Stimulated activated CD4-positive, alpha-beta T cell treated with anti-CD3 and anti-CD28 coated beads, TNF-alpha, amount 100 ng/mL, for 4 hours (primary cell): ENCODE measurements at regions not wholly inside any gene's neighbourhood (a gene's known extent, or its start where the extent isn't known, plus 50 kb on each side); places are given as distances from the start of the nearest gene placed in this dataset.
"Not testable (repeated sequence)": the region's sequence is repeated elsewhere in the genome, so short reads cannot be mapped to it uniquely, and the experiment has no call there.

ENCODE experiments used
- DNase-seq, 3 experiments: peaks; one replicate each; pipeline ENCODE4 v3.0.0-alpha.2; 2020; ENCODE audit warnings: low read depth in 3 of 3

DNA sequence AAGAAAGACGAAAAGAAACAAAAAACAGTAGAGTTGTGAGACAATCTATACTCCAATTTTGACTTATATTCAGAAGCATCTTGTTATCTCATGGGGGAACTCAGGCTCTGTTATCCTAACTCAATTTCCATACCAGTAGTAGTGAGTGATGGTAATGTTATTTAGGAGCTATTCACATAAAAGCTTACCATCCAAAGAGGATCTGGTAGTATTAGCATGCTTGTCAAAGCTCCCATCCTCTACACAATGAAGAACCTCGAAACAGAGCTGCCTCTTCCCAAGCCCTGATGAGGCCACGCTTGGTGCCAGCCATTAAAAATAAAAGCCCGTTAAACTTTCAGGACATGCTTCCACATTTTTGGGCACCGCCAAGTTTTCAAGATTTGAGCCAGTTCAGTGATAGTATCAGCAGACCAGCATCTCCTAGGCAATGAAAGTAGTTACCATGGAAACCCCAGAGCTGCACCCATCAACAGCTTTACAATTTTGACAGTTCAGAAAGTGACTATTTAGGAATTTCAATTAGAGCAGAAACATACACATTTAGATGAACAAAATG is 173.3 kb downstream of the CD83 start:
- no peak for DNase-seq

- no peak for DNase-seq
These were observed 173.8 kb downstream of the CD83 start for GRCh38 chr6:14291331-14291730.

DNA sequence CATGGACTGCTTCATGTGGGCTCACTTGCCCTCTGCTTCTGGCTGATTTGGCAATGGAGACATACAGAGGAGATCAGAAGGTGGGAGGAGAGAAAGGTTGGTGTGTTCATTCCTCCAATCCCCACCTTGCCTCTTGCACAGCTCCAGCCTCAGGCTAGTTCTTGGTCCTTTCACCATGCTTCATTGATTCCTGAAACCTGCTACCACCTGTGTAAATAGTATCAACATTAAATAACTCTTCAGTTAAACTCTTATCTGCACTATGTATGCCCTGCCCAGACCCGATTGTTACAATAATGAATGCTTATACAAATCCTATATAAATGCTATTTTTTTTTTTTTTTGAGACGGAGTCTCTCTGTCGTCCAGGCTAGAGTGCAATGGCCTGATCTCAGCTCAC is 174.5 kb downstream of the CD83 start:
- DNase-seq = no peak

DNA sequence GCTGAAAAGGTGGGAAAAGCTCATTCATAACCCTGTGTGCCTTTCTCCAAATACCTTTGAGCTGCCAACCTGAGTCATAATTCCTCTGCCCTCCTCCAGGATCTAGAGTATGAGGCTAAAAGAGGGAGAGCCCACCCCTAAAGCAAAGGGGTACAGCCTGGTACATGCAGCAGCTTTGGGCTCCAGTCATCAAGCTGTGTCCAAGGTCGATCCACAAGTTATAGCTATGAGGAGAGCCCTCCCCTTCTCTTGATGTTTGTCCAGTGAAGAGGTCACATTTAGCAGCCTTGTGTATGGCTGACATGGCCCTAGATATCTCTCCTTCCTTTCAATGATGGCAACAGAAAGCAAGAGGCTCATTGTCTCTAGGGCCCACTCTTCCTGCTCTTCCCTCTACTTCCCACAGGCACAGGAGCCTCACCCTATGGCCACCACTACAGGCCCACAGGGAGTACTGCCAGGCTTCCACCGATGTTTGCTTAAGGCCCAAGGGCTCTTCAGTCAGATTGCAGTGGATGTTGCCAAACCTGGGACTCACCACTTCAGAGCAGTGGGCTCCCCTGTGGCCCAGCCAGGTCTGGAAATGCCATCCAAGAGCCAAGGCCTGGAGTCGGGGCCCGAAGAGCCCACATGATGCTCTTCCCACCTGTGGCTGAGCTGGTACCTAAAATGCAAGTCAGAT is 176.8 kb downstream of the CD83 start:
- no peak for DNase-seq

DNA sequence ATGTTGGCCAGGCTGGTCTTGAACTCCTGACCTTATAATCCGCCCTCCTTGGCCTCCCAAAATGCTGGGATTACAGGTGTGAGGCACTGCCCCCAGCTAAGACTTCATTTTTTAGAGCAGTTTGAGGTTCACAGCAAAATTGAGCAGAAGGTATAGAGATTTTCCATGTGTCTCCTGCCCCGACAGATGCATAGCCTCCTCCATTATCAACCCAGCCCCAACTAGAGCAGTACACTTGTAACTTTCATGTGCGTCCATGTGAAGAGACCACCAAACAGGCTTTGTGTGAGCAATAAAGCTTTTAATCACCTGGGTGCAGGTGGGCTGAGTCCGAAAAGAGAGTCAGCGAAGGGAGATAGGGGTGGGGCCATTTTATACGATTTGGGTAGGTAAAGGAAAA is 179.1 kb downstream of the CD83 start:
- not testable (repeated sequence) for DNase-seq

DNA sequence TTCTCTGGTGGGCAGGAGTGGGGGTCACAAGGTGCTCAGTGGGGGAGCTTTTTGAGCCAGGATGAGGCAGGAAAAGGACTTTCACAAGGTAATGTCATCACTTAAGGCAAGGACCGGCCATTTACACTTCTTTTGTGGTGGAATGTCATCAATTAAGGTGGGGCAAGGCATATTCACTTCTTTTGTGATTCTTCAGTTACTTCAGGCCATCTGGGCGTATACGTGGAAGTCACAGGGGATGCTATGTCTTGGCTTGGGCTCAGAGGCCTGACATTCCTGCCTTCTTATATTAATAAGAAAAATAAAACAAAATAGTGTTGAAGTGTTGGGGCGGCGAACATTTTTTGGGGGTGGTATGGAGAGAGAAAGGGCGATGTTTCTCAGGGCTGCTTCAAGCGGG is 179.5 kb downstream of the CD83 start:
- DNase-seq = not testable (repeated sequence)

GRCh38 chr6:14300189-14300588 is 182.6 kb downstream of the CD83 start:
- DNase-seq = not testable (repeated sequence)

- DNase-seq = not testable (repeated sequence)
These were observed 183.1 kb downstream of the CD83 start for GRCh38 chr6:14300721-14301120.

GRCh38 chr6:14301477-14301876 is 183.9 kb downstream of the CD83 start:
- DNase-seq = not testable (repeated sequence)

GRCh38 chr6:14305131-14305530 is 187.6 kb downstream of the CD83 start:
- no peak for DNase-seq

DNA sequence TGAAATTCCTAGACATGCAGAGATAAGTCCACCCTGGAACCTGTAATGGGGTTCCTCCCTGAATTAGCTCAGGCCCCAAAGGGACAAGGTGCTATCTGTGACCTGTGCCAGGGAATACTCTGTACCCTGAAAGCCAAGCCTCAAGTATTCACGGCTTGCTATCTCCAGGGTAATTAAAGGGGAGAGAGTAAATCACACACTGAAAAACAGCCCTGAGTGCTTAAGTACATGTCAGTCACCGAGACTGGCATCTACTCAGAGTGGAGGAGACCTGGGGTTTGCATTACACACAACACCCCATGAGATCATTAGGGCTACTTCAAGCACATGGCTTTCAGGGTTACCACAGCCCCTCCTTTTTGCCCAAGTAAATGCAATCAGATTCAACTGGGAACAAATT is 188.1 kb downstream of the CD83 start:
- no peak for DNase-seq

DNA sequence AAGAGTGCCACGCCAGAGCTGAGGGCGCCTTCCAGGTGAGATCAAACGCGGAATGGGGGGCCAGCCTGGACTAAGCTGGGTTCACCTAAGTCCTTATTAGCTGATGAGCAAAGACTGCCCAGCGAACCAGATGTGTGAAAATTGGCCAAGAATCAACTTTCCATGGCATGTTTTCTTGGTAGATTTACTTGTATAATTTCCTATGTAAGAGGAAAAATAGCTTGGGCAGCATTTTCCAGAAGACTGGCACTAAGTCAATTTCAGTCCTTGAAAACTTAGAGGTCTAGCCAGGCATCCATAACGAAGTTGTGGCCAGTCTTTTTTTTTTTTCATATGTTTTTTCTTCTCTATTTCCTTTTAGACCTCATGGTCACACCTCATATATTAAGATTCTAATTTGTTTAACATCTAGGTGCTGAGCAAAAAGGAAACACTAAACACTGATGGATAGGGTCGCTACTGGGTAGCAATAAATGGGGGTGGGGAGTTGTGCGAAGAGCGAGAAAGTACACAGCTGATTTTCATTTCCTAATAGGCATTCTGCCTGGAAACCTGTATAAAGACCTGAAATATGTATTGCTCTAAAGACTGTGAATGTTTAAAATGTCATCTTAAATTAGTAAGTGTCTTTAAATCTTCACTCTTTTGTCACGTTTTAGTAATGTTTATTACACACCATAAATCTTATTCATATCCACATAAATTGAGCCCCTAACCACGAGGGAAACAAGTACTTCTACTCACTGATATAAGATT is 188.8 kb downstream of the CD83 start:
- DNase-seq = no peak

- DNase-seq = no peak
These were observed 191.9 kb downstream of the CD83 start for GRCh38 chr6:14309516-14309915.

GRCh38 chr6:14309951-14310445 is 192.4 kb downstream of the CD83 start:
- DNase-seq = no peak

DNA sequence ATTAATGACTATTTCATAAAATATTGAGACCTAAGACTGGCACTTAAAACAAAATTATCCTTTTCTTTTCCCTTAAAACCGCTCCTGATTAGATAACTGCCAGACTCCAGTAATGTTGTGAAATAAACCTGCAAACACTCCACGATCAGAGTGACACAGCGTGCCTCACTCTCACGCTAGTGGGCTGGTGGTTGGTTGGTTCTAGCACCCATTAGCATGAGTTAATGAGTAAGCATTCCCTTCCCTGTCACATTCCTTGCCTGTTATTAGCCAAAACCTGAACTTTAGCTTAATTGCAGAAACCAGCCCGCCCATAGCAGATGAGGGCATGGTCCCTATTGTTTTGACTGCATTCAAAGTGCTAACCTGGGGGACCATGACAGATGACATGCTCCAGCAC is 193.4 kb downstream of the CD83 start:
- DNase-seq = no peak

- DNase-seq = no peak
These were observed 195.0 kb downstream of the CD83 start for GRCh38 chr6:14312587-14312986.

GRCh38 chr6:14313248-14313647 is 195.7 kb downstream of the CD83 start:
- DNase-seq = no peak

DNA sequence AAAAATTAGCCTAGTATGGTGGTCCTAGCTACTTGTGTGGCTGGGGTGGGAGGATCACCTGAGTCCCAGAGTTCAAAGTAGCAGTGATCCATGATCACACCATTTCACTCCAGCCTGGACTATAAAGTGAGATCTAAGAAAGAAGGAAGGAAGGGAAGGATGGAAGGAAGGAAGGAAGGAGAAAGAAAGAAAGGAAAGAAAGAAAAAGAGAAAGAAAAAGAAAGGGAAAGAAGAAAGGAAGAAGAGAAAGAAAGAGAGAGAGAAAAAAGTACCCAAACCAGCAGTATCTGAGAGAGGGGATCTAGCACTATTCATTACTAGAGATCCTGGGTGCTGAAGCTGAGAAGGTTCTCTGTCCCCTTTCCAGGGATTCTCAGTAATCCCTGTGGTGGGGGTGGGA is 197.8 kb downstream of the CD83 start:
- no peak for DNase-seq

DNA sequence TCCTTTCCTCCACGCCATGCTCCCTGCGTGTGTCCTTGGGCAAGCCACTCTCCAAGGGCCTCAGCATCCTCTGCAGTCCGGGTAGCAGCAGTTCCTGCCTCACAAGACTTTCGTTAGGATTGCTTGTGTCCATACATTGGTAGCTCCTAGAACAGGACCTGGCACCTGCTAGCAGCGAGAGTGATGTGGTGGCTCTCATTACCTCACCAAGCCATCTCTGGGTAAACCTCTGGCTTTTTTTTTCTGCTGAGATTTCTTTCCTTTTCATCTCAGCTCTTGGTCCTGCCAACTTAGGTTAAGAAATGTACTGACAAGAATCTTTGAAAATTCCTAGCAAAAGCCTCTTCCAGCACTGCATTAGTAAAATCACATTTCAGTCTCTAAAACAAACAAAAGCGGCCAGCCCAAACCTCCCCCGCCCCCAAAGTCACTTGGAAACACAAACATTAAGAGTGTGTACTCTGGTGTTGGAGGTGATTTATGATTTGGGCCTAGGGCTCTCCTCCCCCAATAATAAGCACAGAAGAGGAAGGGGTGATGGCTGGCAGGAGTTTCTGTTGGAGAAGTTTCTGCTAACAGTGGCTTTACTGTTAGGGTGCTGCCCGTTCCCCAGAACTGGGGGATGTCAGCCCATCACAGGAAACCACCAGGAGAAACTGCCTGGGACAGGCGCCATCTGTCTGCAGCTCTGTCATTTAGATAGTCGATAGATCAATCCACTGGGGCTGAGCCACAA is 199.2 kb downstream of the CD83 start:
- DNase-seq = no peak

- no peak for DNase-seq
These were observed 199.9 kb downstream of the CD83 start for GRCh38 chr6:14317387-14317970.

GRCh38 chr6:14320332-14320731 is 202.8 kb downstream of the CD83 start:
- DNase-seq = no peak
